SIG-M5 treated with dmso at 0.1 percent for 504 hours (cell line): ENCODE measurements at regions not wholly inside any gene's neighbourhood (a gene's known extent, or its start where the extent isn't known, plus 50 kb on each side); places are given as distances from the start of the nearest gene placed in this dataset.

Source experiments
- DNase-seq: peaks from one replicate; lab custom pipeline; 2025; ENCODE audit not compliant: unreplicated experiment; lab: John Stamatoyannopoulos, UW

DNA sequence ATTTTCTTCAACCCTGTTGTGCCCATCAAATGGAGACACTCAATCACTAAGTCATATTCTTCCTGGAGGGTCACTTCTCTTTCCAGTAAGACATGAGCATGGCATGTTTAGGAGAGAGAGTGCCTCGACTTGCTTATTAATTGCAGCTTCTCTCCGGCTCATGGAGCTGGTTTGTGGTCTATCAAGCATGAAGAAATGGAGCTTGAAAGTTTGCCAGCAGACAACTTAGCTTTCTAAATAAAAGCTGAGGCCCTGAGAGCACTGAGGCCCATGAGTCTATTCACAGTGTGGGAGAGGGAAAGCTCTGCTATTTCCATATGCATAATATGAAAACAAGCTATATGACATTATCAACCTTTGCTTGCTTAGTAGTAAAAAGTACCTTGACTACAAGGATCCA, 378.5 kb downstream of the FGF9 start:
- no peak for DNase-seq

DNA sequence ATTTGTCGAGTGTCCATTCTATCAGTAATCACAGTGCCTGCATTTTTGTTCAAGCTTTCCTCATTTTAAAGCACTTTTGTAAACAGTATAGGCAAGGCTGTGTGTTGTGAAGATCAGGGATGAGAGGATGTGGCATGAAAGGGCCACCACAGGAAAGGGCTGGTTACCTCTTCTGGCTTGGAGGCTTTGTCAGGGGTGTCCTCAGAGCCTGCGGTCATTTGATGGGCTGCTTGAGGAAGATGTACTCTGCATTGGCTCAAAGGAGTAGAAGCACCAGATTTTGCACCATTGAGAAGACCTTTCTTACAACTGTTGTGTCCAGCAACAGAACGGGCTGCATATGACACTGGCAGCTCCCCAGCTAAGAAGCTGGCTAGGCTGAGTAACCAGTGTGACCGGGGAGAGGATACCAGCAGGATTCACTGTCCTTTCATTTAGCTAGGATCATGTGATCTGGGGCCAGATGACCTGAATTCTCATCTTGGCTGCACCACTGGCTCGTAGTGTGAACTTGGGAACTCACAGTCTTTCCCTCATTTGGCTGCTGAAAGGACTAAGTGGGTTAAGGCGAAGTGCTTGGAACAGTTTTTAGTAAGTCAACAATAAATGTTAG, 380.2 kb downstream of the FGF9 start:
- DNase-seq = no peak

DNA sequence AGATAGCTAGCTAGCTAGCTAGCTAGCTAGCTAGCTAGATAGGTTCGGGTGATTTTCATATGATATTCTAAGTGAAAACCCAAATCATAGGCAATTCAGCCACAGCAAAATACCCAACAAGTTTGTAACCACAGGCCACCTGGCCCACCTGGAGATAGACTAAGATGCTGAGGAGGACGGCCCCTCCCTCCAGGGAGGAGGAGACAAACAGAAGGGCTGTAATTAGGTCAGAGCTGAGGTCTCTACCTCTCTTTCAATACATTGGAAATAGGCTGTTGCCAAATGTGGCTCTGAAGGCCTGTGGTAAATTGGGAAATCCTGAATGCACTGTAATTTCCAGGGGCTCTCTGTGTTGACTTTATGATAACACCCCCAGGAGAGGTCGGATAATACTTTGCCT, 382.2 kb downstream of the FGF9 start:
- no peak for DNase-seq

DNA sequence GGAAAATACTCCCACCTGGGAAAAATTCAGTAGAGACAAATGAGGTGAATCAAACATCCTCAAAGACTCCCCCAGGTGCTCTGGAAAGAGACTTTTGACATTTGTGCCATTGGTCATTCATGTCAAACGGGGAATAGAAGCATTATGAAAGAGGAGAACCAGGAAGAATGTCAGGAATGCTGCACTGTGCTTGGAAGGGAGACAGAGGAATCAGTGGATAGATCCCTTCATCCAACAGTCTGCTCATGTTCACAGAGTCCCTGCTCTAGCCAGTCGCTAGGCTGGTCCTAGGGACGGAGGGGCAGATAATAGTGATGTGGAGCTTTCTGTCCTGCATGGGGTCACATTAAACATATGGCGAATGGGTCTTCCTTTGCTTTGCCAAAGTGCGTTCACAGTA, 384.4 kb downstream of the FGF9 start:
- no peak for DNase-seq

DNA sequence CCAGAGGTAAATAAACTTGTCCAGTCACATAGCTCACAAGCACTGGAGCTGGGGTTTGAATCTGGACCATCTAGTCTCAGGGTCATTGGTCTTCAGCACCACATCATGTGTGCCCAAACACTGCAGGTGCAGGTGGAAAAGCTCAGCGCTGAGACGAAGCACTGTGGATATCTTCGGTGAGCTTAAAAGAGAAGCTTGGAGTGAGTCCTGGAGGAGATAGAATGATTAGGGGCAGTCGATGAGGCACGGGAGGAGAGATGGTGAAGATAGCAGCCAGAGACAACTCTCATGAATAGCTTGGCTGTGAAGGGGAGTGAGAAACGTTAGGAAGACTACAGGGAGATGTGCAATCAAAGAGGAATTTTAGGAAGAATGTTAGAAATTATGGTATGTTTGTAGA, 389.3 kb downstream of the FGF9 start:
- DNase-seq = no peak

DNA sequence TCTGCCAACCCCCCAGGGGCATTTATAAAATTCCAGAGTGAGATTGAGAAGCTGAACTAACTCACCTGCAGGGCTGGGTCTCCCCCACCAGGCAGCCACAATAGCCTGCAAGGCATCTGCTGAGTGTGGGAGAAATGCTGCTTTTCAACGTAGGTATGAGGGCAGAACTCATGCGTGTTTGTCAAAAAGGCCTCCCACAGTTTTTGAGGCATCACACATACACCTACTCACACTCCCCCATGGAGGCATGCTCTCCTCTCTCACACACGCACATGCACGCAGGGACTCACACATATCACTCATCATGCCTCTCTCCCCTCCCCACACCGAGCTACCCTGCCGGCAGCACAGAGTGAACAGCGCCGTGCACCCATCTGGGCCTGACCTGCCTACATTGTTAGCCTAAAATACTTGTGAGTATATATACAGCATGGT, 390.5 kb downstream of the FGF9 start:
- no peak for DNase-seq

DNA sequence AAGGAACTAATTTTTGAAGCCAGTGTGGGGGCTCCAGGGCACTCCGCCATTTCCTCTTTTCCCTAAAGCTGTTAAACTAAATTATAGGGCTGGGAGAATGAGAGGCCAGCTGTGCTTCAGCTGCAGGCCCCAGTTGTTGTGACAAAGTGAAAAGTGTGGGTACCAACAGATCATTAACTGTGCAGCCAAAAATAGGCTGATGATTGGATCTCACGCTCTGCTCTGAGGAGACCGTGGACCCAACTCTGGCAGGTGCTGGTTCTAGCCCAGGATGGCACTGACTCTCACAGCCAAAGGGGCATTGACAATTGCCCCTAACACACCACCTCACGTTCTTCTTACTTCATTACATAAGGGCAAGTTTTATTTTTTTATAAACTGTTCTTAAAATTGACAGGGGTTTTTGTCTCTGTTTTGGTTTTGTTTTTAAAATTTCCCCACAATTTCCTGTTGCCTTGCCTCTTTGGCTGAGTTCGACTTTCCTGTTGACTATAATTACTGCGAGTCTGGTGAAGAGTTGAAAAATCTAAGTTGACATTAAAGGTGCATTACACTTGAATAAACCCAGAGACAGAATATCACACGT, 391.0 kb downstream of the FGF9 start:
- no peak for DNase-seq

DNA sequence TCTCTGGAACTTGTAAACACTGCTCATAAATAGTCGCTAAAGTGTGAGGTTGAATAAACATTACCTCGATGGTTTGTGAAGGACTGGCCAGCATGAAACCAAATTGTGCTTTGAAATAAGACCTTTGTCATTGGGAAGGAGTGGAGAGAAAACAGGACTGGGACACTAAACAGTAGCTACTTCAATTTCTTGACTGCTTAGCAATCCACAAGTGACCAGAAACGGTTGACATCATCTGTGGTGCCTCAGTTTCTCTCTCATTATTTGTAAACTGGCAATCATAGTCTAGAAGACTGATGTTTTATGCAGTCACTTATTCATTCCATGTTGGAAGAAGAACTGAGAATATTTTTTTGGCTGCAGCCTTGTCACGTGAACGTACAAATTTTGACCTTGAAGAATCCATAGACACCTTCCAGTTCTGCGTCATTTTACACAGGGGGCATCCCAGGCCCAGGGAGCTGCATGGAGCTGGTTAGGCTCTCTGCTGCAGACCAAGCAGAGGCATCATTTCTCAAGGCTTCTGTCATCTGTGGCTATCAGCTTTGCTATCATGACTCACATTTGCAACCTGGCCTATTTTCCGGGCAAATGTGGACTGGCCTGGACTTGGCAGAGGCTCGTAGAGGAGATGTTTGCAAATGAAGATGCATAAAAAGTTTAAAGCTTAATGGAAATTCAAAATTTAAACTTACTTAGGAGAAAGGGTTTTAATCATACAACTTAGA, 391.8 kb downstream of the FGF9 start:
- no peak for DNase-seq

DNA sequence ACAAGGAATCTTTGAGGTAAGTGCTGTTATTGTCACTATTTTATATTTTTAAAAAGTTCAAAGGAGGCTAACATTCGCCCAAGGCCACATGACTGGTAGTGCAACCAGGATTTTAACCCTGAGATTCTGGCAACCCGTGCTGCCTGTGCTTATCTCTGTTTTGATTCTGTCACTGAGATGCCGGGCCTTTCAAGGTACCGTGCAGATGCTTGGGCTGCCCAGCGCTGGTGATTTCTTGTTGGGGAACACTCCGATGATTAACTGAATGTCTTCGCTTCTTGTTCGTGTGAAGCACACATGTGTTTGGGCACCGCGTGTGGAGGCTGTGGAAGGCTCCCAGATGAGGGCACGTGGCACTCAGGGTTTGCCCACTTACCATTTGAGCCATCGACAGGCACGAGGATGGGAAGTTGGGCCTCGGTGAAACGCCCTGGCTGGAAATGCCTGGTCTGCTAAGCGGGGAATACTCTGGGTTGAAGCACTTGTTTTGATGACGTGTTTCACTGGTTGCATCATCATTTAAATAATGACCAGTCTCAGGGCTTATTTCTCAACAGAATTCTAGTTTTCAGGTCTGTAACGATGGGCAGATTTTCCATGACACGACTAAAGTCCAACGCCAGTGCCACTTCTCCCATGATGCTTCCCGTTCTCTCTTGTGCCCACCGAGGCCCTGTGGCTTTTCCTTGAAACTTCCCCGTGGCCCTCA, 392.7 kb downstream of the FGF9 start:
- DNase-seq = no peak

DNA sequence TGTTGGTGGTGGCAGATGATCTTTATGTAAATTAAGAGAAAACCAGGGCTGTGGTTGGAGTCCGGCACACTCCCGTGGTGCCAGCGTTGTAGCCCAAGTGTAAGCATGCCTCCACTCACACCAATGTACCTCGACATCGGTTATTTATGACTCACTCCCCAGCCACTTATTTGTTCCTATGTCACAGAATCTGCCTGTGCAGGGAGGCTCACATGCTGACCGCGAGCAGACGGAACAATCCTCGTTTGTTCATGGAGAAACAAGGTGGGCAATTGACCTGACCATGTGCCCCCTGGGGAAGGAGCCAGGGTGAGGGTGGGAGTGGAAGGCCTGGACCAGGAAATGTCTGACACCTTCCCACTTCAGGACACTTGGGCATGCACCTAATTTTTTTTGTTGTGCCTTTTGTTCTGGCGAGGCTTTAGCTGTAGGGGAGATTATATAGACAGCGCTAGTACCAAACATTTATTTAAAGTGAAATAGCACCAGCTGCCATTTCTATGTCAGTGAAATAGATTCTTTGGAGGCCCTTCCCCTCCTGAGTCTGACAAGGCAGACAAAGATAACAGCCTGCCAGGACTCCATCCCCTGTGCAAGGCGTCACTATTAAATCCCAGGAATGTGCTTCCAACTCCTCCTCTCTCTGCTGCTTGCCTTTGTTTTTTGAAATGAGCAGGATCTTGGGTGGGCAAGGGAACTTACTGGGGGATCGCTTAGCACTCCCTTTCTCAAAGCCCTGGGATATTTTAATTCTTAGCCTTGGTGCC, 394.2 kb downstream of the FGF9 start:
- DNase-seq = no peak

DNA sequence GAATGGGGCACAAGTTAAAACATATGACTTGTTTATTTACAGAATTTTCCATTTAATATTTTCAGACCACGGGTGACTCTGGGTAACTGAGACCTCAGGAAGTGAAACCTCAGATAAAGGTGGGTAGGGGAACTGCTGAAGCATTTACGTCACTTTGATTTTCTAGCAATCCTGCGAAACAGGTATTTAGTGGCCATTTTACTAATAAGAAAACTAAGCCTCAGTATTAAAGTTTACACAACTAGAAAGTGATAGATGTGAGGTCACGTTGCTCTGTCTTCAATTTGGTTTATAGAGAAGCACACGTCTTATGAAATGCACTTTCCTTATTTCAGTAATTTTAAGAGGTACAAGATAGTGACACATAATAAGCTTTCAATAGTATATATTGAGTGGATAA, 402.8 kb downstream of the FGF9 start:
- DNase-seq = no peak

DNA sequence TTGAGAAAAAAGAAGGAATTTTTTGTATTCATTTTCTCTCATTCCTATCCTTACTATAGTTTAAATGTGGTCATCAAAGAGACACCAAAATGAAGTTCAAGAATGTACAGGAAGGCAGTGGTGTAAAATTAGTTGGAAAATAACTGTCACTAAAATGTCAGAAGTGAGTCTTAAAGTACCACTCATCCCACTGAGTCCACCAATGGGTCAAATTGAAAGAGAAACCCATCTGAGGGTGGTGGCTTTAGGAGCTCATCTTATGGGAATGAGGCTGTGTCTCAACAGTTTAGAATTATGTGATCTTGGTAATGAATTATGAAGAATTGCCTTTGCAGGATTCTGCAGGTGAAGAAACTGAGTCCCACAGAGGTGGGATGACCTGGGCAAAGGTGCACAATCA, 403.5 kb downstream of the FGF9 start:
- DNase-seq = no peak

DNA sequence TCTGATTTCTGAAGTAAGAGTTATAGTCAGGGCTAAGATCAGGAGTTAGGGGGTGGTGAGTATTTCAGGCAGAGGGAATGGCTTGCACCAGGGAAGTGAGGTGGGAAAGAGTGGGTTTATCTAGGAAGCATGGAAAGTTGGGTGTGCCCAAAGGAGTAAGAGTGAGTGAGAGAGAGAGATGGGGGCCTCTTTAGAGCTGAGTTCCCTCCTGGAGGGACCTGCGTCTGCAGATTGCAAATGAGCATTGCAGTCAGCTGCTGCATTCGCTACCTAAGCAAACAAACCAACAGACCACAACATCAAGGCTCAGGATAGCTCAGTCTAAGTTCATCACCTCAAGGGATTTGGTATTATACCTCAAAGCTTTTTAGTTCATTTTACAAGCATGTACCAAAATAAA, 405.8 kb downstream of the FGF9 start:
- DNase-seq = no peak

DNA sequence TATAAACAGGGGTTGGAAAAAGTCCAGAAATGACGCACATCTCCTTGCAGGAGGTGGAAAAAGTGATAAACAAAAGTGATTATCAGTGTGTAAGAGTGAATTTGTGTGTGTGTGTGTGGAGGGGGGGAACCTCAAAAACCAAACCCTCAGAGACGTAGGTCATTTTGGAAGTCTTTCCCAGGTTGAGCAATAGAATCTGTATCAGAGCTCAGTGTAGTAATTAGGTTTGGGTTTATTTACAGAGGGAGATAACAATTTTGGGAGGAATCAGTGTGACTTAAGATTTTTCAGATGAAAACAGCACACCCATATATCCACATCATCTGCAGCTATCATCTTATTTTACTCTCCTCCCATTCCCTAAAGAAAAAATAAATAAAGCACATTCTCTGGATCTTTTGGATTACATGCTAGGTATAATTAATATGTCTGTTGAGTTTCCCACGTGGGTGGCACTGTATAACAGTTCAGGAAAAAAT, 406.4 kb downstream of the FGF9 start:
- no peak for DNase-seq

DNA sequence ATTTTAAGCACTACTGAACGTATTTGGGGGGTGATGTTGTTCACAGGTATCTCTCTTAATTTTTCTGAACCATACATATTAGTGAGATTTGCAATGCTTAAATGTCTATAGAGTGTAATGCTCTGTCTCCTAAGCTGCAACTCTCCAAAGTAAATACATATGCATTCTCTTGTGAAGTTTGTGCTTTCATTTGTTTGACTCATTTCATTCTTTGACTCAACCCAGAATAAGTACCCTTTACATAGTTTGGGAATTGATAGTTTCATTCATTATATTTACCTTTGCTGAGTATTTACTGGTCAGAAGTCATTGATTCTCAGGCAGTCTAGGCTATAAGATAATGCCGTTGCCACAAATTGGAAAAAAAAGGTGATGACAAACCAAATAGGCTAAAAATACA, 406.9 kb downstream of the FGF9 start:
- no peak for DNase-seq

DNA sequence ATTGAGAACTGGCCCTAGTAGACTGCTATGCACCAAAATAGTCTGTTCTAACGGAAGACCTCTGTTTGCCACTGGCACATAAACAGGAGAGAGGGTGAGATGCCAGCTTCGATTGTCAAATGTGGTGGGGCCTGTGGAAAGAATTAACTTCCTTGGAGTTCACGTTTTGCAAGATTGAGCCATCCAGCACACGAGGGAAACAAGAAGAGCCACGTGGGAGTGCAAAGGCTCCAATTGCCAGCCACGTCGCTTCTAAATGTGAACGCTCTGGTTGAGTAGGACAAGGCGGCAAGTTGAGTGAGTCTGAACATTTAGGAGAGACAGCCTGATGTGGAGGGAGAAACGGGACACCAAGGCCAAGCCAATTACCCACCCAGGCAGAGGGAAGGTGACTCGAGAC, 409.1 kb downstream of the FGF9 start:
- DNase-seq = no peak

DNA sequence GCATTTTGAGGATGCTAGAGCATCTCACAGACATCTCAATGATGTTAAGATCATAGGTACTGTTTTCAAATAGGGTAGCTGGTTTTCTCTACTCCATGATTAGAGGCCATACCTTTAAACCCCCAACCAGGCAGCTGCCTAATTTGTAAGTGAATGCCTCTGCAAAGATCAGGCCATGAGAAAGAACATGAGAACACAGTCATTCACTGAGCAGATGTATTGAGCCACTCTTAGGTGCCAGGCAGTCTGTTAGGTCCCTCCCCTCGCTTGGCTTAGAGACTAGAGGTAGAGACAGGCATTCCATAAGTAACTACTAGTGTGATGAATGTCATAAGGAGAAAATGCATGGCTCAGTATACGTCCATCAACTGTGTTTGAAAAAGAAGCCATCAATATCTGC, 410.0 kb downstream of the FGF9 start:
- DNase-seq = no peak

DNA sequence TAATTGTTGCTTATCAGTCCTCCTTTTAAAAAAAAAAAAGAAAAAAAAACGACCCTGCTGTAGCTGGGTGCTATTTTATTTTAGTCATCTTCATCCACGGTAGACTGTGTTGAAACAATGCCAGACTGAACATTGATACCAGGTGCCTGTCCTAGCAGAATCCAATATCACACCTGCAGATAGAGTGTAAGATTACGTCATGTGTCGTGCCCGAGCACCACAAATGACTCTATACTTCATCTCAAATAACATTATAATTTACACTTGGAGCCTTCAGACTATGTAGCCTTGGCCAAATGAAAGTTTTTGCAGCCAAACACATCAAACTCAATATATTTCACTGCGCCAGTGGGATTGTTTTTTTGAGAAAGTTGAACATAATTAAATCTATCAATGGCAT, 410.6 kb downstream of the FGF9 start:
- DNase-seq = no peak

DNA sequence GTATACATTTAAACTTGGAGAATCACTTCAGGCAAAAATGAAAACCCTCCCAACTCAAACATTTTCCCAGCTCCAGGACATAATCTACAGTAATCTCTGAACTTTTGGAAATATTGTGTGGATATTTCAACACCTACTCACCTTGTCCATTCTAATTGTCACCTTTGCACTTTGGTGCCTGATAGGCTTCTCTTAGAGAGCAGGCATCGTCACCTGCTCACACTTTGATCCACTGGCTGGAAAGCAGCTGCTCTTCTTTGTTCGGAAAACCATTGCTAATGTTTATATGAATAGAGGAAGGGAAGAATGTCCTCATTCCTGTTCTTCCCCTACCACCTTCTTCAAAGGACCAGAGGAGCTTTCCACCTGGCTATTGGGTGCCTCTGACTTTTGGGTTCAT, 411.2 kb downstream of the FGF9 start:
- no peak for DNase-seq

DNA sequence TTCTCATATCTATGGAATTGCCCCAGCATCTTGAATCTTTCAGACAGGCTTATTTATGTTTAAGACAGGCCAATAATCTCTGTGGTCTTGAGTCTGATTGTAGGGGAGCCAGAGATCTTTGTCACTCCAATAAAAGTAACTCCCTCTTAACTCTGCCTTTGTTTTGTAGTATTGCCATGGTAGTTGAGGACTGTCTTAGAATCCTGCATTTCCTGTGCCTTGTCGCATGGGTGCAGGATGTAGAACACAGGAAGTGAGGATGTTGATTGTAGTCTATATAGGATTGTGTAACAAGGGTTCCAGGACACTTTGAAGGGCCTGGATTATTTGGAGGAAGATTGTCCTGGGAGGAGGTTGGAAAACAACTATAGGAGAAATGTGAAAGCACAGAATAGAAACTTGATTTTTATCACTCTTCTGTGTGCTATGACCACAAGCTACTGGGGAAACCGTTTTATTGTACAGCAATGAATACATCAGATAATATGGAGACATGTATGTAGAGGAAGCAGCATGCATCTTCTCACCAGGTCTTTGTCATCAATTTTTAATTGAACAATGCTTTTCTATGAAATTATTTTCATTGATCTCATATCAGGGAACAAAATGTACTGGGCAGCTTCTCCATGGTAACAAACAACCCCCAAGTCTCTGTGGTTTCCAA, 411.7 kb downstream of the FGF9 start:
- no peak for DNase-seq

DNA sequence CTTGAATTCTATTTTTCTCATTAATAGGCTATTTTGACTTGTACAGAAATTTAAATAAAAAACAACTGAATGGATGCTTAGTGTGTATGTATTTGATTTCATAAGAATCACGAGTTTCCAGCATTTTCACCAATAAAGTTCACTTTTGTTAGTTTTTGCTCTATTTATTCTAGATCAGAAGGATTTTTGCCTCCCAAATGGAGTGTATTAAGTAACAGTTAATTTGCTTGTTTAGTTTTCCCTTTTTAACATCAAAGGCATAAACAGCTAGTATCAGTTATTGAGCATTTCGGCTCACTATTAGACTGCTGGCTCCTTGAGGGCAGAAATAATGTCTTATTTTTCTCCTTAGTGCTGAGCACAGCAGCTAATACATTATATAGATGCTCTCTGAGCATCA, 414.1 kb downstream of the FGF9 start:
- DNase-seq = no peak
